ENCODE measurements at regions not wholly inside any gene's neighbourhood (a gene's known extent, or its start where the extent isn't known, plus 50 kb on each side); places are given as distances from the start of the nearest gene placed in this dataset.

DNA sequence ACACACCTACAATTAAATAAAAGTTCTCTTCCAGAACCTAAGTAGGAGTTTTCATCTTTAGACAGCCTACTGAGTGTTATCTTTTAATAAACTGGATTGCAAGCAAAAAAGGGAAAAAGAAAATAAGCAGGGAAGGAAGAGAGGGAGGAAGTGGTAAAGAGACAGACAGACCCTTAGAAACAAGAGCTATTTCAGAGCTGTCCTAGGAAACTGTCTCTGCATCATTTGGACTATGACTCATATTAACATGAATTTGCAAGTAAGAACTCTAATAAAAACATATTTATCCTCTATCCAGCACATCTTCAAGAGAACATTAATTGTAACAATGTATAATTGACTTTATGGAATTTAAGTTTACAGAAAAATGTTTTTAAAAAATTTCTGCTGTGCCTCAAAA lies 438.8 kb upstream of the USP15 start:
- FAIRE-seq (no peak), ATAC-seq (no peak), DNase-seq (ENCODE audit: extremely low read depth in 1 of 4, low spot score in 3 of 4) (no peak)
- Histone ChIP-seq H3K4me2 (ENCODE audit: insufficient read depth, low read length) (no peak overlapping the region), H3K4me1 (replicated peaks in 1 of 2; ENCODE audit: control insufficient read depth in 2 of 2, insufficient read depth in 2 of 2, low read length in 2 of 2) (no peaks in the 10 kb centered on the region), H3K36me3 (ENCODE audit: control insufficient read depth, insufficient read depth, low read length) (no peaks in the 10 kb centered on the region), H3K9me3 (replicated peaks; ENCODE audit: control insufficient read depth, insufficient read depth, low read depth, low read length) (no peaks in the 10 kb centered on the region), H3K79me2 (ENCODE audit: control insufficient read depth, insufficient read depth, low read length) (no peaks in the 10 kb centered on the region), H3K9me1 (ENCODE audit: control insufficient read depth, insufficient read depth, low read length) (no peaks in the 10 kb centered on the region), H3K27ac (ENCODE audit: extremely low read depth, low read depth, low read length) (no peak overlapping the region), H3K4me3 (no peak overlapping the region), H3K27me3 (ENCODE audit: control insufficient read depth in 2 of 2, insufficient read depth in 2 of 2, low read length in 2 of 2) (no peaks in the 10 kb centered on the region), H3K9ac (ENCODE audit: insufficient read depth in 1 of 2, low read depth in 2 of 2, low read length in 2 of 2) (no peak overlapping the region), H4K20me1 (replicated peaks; ENCODE audit: control insufficient read depth, insufficient read depth, low read length) (no peaks in the 10 kb centered on the region), H2AFZ (ENCODE audit: low read depth, low read length) (no peak overlapping the region)
- ChIA-PET POLR2A (no interaction called here), CTCF (ENCODE audit: low intra/inter-chr PET ratio) (no interaction called here)
- no TSS peak for BruUV-seq (replicated peaks)
- in situ Hi-C loops (cut with MboI) (no loop called here), intact Hi-C loops (cut with micrococcal nuclease) (no loop called here)
- TF ChIP-seq TBL1XR1 (IDR thresholded peaks at IDR 0.05; ENCODE audit: low read length in 2 of 2), result no peak
- TF ChIP-seq ZNF3 (CRISPR knock-in tag; IDR thresholded peaks at IDR 0.05), result no peak
- TF ChIP-seq NFYB (IDR thresholded peaks at IDR 0.05; ENCODE audit: extremely low read depth, insufficient read length), result no peak
- TF ChIP-seq, protein P1, sequence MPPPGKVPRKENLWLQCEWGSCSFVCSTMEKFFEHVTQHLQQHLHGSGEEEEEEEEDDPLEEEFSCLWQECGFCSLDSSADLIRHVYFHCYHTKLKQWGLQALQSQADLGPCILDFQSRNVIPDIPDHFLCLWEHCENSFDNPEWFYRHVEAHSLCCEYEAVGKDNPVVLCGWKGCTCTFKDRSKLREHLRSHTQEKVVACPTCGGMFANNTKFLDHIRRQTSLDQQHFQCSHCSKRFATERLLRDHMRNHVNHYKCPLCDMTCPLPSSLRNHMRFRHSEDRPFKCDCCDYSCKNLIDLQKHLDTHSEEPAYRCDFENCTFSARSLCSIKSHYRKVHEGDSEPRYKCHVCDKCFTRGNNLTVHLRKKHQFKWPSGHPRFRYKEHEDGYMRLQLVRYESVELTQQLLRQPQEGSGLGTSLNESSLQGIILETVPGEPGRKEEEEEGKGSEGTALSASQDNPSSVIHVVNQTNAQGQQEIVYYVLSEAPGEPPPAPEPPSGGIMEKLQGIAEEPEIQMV (tag; conservative IDR thresholded peaks at IDR 0.05; ENCODE audit: low read depth), result no peak
- TF ChIP-seq, protein P2, sequence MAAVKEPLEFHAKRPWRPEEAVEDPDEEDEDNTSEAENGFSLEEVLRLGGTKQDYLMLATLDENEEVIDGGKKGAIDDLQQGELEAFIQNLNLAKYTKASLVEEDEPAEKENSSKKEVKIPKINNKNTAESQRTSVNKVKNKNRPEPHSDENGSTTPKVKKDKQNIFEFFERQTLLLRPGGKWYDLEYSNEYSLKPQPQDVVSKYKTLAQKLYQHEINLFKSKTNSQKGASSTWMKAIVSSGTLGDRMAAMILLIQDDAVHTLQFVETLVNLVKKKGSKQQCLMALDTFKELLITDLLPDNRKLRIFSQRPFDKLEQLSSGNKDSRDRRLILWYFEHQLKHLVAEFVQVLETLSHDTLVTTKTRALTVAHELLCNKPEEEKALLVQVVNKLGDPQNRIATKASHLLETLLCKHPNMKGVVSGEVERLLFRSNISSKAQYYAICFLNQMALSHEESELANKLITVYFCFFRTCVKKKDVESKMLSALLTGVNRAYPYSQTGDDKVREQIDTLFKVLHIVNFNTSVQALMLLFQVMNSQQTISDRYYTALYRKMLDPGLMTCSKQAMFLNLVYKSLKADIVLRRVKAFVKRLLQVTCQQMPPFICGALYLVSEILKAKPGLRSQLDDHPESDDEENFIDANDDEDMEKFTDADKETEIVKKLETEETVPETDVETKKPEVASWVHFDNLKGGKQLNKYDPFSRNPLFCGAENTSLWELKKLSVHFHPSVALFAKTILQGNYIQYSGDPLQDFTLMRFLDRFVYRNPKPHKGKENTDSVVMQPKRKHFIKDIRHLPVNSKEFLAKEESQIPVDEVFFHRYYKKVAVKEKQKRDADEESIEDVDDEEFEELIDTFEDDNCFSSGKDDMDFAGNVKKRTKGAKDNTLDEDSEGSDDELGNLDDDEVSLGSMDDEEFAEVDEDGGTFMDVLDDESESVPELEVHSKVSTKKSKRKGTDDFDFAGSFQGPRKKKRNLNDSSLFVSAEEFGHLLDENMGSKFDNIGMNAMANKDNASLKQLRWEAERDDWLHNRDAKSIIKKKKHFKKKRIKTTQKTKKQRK (IDR thresholded peaks at IDR 0.05; ENCODE audit: borderline replicate concordance, low read depth, low read length), result no peak
- no peak for TF ChIP-seq FOSL1 (tag; conservative IDR thresholded peaks at IDR 0.05)
- TF ChIP-seq SP1 (CRISPR knock-in tag; IDR thresholded peaks at IDR 0.05), result no peak
- TF ChIP-seq POU5F1 (IDR thresholded peaks at IDR 0.05; ENCODE audit: borderline replicate concordance, low read depth, low read length, partially characterized antibody), result no peak
- TF ChIP-seq TEAD2 (tag; IDR thresholded peaks at IDR 0.05), result no peak
- TF ChIP-seq, protein P3, sequence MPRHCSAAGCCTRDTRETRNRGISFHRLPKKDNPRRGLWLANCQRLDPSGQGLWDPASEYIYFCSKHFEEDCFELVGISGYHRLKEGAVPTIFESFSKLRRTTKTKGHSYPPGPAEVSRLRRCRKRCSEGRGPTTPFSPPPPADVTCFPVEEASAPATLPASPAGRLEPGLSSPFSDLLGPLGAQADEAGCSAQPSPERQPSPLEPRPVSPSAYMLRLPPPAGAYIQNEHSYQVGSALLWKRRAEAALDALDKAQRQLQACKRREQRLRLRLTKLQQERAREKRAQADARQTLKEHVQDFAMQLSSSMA (CRISPR knock-in tag; IDR thresholded peaks at IDR 0.05), result no peak
- TF ChIP-seq, protein P4, sequence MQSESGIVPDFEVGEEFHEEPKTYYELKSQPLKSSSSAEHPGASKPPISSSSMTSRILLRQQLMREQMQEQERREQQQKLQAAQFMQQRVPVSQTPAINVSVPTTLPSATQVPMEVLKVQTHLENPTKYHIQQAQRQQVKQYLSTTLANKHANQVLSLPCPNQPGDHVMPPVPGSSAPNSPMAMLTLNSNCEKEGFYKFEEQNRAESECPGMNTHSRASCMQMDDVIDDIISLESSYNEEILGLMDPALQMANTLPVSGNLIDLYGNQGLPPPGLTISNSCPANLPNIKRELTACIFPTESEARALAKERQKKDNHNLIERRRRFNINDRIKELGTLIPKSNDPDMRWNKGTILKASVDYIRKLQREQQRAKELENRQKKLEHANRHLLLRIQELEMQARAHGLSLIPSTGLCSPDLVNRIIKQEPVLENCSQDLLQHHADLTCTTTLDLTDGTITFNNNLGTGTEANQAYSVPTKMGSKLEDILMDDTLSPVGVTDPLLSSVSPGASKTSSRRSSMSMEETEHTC (IDR thresholded peaks at IDR 0.05), result no peak
- TF ChIP-seq HOXB6 (CRISPR knock-in tag; IDR thresholded peaks at IDR 0.05; ENCODE audit: borderline replicate concordance), result no peak
- TF ChIP-seq TAF1 (IDR thresholded peaks at IDR 0.05; ENCODE audit: control insufficient read depth, extremely low read depth, insufficient read depth, low read length, severe bottlenecking), result no peak
- TF ChIP-seq ZBED1 (IDR thresholded peaks at IDR 0.05), result no peak
- no peak for TF ChIP-seq RBM39 (optimal IDR thresholded peaks at IDR 0.05; ENCODE audit: low read depth, low read length)
- TF ChIP-seq, protein P5, sequence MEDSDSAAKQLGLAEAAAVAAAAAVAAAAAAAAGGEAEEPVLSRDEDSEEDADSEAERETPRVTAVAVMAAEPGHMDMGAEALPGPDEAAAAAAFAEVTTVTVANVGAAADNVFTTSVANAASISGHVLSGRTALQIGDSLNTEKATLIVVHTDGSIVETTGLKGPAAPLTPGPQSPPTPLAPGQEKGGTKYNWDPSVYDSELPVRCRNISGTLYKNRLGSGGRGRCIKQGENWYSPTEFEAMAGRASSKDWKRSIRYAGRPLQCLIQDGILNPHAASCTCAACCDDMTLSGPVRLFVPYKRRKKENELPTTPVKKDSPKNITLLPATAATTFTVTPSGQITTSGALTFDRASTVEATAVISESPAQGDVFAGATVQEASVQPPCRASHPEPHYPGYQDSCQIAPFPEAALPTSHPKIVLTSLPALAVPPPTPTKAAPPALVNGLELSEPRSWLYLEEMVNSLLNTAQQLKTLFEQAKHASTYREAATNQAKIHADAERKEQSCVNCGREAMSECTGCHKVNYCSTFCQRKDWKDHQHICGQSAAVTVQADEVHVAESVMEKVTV (CRISPR knock-in tag; IDR thresholded peaks at IDR 0.05), result no peak

Measured in K562 (cell line).